GM19467 (cell line): ENCODE measurements at regions not wholly inside any gene's neighbourhood (a gene's known extent, or its start where the extent isn't known, plus 50 kb on each side); places are given as distances from the start of the nearest gene placed in this dataset.

Experiments
- ATAC-seq: cut with Tn5 transposase; IDR thresholded peaks from one replicate; pipeline ENCODE4 v1.9.1; 2021; ENCODE audit warnings: mild to moderate bottlenecking, moderate library complexity; ENCODE audit not compliant: unreplicated experiment

DNA sequence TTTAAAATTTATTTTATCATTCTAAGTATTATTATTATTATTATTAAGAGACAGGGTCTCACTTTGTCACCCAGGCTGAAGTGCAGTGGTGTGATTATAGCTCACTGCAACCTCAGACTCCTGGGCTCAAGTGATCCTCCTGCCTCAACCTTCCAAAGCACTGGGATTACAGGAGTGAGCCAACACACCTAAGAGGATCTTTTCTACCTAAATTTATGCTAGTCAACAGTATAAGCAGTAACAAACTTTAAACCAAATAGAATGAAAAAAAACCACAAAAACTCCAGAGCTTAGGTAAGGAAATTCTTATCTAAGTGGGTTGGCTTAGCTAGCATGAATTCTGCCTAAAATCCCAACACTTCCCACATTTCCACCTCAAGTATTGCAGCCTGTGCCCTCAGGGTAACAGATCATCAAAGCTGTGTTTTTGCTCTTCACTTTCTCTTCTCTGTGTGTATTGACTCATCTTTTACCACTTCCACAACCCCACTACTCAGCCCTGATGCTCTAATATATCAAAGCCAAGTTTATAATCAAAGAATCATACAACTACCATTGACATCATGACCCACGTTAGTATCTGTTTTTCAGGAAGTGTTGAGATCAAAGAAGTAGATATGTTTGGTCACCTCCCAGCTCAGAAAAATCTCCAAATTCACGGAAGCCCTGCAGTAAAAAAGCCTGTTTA is 93.7 kb upstream of the SPON1 start:
- no peak for ATAC-seq

GRCh38 chr11:13869398-13869886 is 93.1 kb upstream of the SPON1 start:
- no peak for ATAC-seq

GRCh38 chr11:13874597-13874996 is 87.9 kb upstream of the SPON1 start:
- ATAC-seq = no peak

DNA sequence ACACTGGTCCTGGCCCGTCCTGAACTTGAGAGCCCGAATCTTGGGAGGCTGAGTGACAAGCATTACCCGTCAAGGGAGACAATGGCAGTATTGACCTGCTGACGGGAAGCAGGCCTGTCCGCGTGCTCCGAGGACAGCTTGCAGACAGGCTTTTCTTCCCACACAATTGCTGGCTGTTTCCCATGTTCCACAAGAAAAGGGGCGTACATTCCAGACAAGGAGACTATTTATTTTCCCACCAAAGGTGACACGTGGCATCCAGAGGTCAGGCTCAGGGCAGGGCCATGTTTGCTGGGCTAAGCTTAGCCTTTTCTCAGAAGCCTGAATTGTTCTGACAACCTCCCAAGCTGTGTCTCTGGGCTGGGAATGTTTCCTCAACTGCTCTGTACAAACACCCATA is 86.9 kb upstream of the SPON1 start:
- no peak for ATAC-seq

DNA sequence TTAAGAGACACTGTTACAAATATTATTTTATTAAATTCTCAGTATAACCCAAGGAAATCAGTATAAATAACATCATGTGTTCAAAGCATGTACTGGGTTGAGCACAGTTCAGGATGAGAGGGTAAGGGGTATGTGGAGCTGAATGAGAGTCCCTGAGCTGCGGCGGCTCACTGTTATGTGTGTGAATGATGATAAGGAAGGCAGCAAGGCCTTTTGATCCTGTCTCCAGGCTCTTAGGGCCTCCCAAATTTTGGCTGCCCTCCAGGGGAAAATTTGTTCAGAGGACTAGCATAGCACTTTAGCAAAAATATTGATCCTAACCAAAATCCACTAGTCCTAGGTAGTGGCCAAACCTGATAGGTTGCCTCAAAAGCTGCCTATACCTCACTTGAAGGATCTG is 86.1 kb upstream of the SPON1 start:
- ATAC-seq = no peak

GRCh38 chr11:13878077-13878476 is 84.4 kb upstream of the SPON1 start:
- ATAC-seq = no peak

GRCh38 chr11:13880634-13881033 is 81.9 kb upstream of the SPON1 start:
- no peak for ATAC-seq

- ATAC-seq = no peak
Measured at GRCh38 chr11:13881226-13881905, 81.2 kb upstream of the SPON1 start.

DNA sequence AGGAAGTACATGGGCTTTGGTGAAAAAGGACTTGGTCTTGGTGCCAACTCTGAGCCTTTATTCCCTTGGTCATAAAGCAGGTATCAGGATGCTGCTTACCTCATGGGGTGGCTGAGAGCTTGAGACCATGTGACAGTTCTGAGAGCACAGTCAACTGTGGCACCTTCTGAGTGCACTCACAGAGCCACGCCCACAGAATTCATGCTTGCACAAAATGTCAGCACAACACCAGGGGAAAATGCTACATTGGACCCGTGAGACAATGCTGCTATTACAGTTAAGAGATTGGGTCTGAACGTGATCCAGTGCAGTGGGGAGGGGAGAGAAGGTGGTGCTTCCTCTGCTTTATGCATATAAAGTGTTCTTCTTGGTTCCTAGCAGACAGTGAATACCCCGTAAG is 79.5 kb upstream of the SPON1 start:
- peak; percentile 63 for ATAC-seq

GRCh38 chr11:13883589-13883988 is 78.9 kb upstream of the SPON1 start:
- ATAC-seq = no peak

- ATAC-seq = no peak
Measured at GRCh38 chr11:13884158-13884799, 78.2 kb upstream of the SPON1 start.

GRCh38 chr11:13885083-13885482 is 77.4 kb upstream of the SPON1 start:
- no peak for ATAC-seq

GRCh38 chr11:13889552-13890249 is 72.8 kb upstream of the SPON1 start:
- no peak for ATAC-seq

- ATAC-seq = no peak
Measured at GRCh38 chr11:13891911-13892310, 70.6 kb upstream of the SPON1 start.

- no peak for ATAC-seq
Measured at GRCh38 chr11:13896175-13896980, 66.1 kb upstream of the SPON1 start.

- ATAC-seq = no peak
Measured at GRCh38 chr11:13896981-13897353, 65.6 kb upstream of the SPON1 start.

DNA sequence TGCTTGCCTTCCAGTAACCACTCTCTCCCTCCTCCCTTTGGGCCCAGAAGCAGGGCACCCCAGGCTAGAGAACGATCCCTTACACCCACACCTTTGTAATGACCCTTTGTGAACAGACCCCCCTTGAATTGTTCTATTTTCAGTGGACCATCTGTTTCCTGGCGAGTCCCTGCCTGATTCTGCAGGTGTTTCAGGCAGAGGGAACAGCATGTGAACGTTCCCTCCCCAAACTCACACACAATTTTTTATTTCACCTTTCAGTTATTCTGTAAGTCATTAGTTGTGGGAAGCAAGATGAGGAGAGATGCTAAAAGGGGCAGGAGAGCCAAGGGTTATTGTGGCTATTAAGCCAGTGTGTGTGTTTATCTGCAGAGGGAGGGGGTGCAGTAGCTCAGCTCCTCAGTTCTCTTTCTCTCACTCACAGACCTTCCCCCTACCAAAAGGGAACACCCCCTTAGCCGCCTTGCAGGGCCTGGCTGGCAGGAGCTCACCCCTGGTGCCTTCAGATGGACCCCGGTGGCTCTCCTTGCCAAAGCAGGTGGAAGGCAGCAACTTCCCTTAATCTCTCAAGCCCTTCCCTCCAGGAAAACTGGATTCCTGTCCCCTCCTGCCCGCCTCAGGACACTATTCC is 64.8 kb upstream of the SPON1 start:
- no peak for ATAC-seq

DNA sequence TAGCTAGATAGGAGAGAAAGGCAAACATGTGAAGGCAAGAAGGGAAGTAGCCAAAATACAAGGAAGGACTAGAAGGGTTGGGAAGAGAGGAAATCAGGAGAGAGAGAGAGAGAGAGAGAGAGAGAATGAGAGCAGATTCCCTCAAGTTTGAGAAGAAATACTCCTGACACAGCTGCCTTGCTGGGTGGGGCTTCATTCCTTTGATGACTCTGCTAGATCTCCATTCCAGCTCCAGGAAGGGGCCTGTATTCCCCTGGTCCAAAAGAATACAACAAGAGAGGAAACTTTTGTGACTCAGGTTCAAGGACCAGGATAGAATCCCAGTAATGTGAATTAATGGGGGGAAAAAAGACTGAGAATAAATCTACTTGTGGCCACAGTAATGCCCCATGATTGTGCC is 62.9 kb upstream of the SPON1 start:
- ATAC-seq = no peak

GRCh38 chr11:13902523-13902922 is 60.0 kb upstream of the SPON1 start:
- ATAC-seq = no peak

- no peak for ATAC-seq
Measured at GRCh38 chr11:13905137-13905781, 57.3 kb upstream of the SPON1 start.
